Testis (tissue), 2 donors: ENCODE measurements at regions not wholly inside any gene's neighbourhood (a gene's known extent, or its start where the extent isn't known, plus 50 kb on each side); places are given as distances from the start of the nearest gene placed in this dataset.

Source experiments
- POLR2A ChIP-seq: fragments of 450-650 bp; IDR thresholded peaks from one replicate; pipeline ENCODE4 v1.6.1; 2017; ENCODE audit warnings: antibody characterized with exemption, mild to moderate bottlenecking, moderate library complexity
- TF ChIP-seq, protein P1 (sequence below), 3 experiments: fragments of 450-650 bp in 2 of 3; fragments of 200-600 bp in 1 of 3; sonication (generic) in 1 of 3; IDR thresholded peaks; one replicate each; pipeline ENCODE4 v1.5.1; 2016 to 2019; ENCODE audit warnings: antibody characterized with exemption in 3 of 3, mild to moderate bottlenecking in 2 of 3, moderate library complexity in 1 of 3

DNA sequence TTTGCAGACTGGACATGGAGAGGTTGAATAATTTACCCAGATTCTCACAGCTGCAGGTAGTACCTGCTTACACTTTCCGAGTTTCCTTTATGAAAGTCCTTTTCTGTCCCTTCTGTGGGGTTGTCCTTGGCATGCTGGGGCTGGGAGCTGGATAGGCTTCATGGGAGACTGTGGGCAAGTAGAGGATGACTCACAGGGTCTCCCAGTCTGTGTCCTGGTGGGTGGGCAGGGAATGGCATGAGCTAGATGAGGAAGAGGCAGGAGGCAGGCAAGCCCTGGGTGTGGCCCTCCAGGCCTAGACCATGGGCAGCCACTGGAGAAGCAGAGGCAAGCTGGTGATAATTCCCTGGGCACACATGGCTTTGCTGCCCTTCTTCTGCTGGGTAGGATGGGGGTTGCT is 80.6 kb downstream of the NAV1 start:
- TF ChIP-seq, protein P1, sequence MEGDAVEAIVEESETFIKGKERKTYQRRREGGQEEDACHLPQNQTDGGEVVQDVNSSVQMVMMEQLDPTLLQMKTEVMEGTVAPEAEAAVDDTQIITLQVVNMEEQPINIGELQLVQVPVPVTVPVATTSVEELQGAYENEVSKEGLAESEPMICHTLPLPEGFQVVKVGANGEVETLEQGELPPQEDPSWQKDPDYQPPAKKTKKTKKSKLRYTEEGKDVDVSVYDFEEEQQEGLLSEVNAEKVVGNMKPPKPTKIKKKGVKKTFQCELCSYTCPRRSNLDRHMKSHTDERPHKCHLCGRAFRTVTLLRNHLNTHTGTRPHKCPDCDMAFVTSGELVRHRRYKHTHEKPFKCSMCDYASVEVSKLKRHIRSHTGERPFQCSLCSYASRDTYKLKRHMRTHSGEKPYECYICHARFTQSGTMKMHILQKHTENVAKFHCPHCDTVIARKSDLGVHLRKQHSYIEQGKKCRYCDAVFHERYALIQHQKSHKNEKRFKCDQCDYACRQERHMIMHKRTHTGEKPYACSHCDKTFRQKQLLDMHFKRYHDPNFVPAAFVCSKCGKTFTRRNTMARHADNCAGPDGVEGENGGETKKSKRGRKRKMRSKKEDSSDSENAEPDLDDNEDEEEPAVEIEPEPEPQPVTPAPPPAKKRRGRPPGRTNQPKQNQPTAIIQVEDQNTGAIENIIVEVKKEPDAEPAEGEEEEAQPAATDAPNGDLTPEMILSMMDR (IDR thresholded peaks at IDR 0.05) = no peak
- TF ChIP-seq POLR2A = no peak
